Right cardiac atrium (tissue), 5 donors: ENCODE measurements at regions not wholly inside any gene's neighbourhood (a gene's known extent, or its start where the extent isn't known, plus 50 kb on each side); places are given as distances from the start of the nearest gene placed in this dataset.
"Not testable (repeated sequence)": the region's sequence is repeated elsewhere in the genome, so short reads cannot be mapped to it uniquely, and the experiment has no call there.

Source experiments
- ATAC-seq, 2 donors: fragments of 200-7000 bp; cut with Tn5 transposase; one replicate each; pipeline versions ENCODE4 v1.8.0 to v1.9.1; 2020; ENCODE audit warnings: moderate library complexity in 2 of 2, mild to moderate bottlenecking in 1 of 2
- DNase-seq, 3 donors: peaks; one replicate each; pipeline ENCODE4 v3.0.0-alpha.2; 2020
- H3K27ac ChIP-seq: one replicate; pipeline ENCODE4 v1.5.1; 2013; ENCODE audit warnings: mild to moderate bottlenecking, low read length, control low read depth, moderate library complexity
- H3K27me3 ChIP-seq: one replicate; pipeline ENCODE4 v1.6.1; 2013; ENCODE audit not compliant: control insufficient read depth, insufficient read depth
- H3K4me1 ChIP-seq: one replicate; pipeline ENCODE4 v1.6.1; 2013; ENCODE audit warnings: low read length; ENCODE audit not compliant: control insufficient read depth, insufficient read depth
- H3K4me3 ChIP-seq: one replicate; pipeline ENCODE4 v1.5.1; 2013; ENCODE audit warnings: low read length, control low read depth
- H3K9me3 ChIP-seq: one replicate; pipeline ENCODE4 v1.6.1; 2013; ENCODE audit warnings: low read length; ENCODE audit not compliant: control insufficient read depth
- WGBS: extraction: QIAGEN DNeasy Blood & Tissue Kit; methylation state at CpG from one replicate; pipeline ENCODE4 v1.1.7; 2013; 5-methylcytosine and 5-hydroxymethylcytosine counted together
- intact Hi-C, 4 donors: fragments of 100-400 bp; cut with DNase I; formaldehyde crosslinking; loops; one replicate each; pipeline versions ENCODE4 v1.11.0 to v1.14.0; 2022 to 2023
- donor health status: healthy with polysubstance abuse.
- donor health status: DM: no; HTN: yes; CAD: no.
- donor health status: DM: no; HTN: no; CAD: no.
- donor health status: DM: no; HTN: yes; CAD: no; lungs with severe emphysema.
- donor health status: DM: yes; HTN: yes; CAD: no.

DNA sequence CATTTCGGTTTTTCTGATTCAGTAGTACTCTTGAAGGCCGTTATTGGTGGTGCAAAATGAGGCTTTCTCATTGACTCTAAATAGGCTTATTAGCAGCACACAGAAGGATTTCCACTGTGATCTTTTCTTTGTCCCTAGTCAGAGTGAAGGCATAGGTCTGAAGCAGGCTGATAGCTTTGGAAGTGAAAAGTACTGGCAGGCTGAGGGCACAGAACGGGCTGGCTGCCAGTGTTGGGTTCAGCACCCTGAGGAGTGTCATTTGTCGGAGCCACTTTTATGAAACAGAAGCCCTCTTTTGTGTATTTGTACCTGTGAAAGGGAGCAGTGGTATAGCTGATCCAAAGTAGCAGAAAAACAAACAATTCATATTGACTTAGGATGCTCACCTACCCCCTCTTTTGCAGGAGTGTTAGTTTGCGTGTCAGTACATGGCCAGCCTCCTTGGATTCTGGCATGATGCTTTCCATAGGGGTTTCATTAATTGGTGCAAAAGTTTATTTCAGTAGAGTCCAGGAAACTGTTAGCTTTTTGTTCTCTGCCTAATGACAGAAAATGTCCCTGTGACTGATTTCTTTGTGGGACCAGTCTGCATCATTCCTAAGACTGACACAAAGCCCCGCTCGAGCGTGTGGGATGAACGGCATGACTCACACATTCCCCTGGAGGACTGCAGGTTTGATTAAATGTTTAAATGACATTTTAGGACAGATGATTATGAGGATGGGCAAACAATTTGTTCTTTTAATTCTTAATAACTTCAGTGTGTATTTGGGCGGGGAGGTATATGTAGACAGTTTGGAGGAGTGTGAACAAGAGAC is 239.1 kb upstream of the VKORC1L1 start:
- DNase-seq, H3K27ac ChIP-seq, H3K4me1 ChIP-seq, H3K27me3 ChIP-seq, H3K4me3 ChIP-seq, intact Hi-C loops, ATAC-seq, H3K9me3 ChIP-seq: not testable (repeated sequence)
- WGBS = no CpG with 5 or more reads among the region's 10 CpGs

DNA sequence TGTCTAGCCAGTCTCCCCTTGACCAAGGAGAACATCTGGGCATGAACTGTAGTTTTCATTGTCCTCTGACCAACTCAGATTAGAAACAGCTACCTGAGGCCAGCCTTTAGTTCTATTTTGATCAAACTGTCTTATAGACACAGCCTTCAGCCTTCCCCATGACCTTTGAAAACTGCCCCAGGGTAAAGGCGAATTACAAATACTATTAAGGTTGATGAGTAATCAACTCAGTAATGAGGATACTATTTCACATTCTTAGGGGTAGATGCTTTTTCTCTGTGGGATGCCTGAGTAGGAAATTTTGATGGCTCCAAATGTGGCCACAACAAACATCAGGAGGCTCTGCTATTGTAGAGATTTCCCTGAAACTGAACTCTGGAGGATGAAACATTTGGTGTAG is 234.0 kb upstream of the VKORC1L1 start:
- H3K9me3 ChIP-seq, H3K27ac ChIP-seq, DNase-seq, intact Hi-C loops, H3K27me3 ChIP-seq, ATAC-seq, H3K4me3 ChIP-seq, H3K4me1 ChIP-seq: not testable (repeated sequence)
- no CpG with 5 or more reads among the region's 1 CpG for WGBS

DNA sequence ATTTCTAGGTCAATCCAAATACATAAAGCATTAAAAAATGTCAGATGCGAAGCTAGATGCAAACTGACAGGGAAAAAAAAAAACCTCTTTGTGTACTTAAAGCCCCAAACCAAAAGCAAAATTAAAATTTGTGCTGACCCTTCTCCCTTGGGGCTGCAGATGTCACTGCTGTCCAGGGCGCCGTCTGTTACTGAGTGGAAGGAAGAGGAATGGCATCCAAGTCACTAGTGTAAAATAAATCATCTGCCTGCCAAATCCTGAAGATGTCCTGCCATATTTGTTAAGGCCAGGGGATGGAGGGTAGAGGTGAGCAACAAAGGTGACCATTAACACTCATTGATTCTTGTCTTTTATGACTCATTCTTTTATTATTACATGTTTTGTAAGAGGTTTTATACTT is 233.2 kb upstream of the VKORC1L1 start:
- ATAC-seq, H3K4me3 ChIP-seq, H3K9me3 ChIP-seq, H3K27me3 ChIP-seq, H3K27ac ChIP-seq, DNase-seq, intact Hi-C loops, H3K4me1 ChIP-seq: not testable (repeated sequence)
- no CpG with 5 or more reads among the region's 3 CpGs for WGBS

GRCh38 chr7:65643498-65643897 is 229.4 kb upstream of the VKORC1L1 start:
- ATAC-seq, H3K4me1 ChIP-seq, DNase-seq, H3K9me3 ChIP-seq, H3K4me3 ChIP-seq, H3K27ac ChIP-seq, H3K27me3 ChIP-seq, intact Hi-C loops: not testable (repeated sequence)
- no CpG with 5 or more reads among the region's 5 CpGs for WGBS

DNA sequence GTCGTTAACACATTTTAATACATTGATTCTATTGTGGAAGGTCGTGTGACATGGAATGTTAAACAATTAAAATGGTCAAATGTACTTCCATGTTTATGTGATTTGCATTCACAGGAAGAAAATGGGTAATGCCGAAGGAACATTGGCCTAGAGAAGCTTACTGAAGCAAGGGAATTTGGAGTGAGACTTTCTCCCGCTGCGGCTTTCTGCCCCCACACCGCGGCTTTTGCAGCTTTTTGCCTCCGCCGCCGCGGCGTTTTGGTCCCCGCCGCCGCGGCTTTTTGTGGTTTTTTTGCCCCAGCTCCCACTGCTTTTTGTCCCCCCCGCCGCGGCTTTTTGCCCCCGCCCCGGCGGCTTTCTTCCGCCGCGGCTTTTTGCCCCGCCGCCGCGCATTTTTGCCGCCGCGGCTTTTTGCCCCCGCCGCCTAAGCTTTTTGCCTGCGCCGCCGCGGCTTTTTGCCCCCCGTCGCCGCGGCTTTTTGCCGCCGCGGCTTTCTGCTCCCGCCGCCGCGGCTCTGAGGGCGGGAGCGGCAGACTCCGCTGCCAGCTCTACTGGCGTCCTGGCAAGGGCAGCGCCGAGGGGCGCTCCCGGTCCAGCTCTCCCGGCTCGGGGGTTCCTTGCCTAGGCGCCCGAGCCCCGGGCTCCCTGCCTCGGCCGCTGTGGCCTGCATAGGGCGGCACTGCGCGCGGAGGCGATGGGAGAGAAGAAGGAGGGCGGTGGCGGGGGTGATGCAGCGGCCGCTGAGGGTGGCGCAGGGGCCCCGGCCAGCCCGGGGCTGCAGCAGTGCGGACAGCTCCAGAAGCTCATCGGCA is 225.5 kb upstream of the VKORC1L1 start:
- peak in 1 of 2 donors; percentile 29 for ATAC-seq
- intact Hi-C loops = not testable (repeated sequence)

GRCh38 chr7:65651174-65651573 is 221.7 kb upstream of the VKORC1L1 start:
- intact Hi-C loops, H3K27ac ChIP-seq, H3K4me1 ChIP-seq, ATAC-seq, H3K27me3 ChIP-seq, H3K9me3 ChIP-seq, DNase-seq, H3K4me3 ChIP-seq: not testable (repeated sequence)
- WGBS = 88% methylated on average over 2 of the region's 2 CpGs

More for the DNA sequence above, 225.5 kb upstream of the VKORC1L1 start:
- H3K4me3 ChIP-seq, H3K27me3 ChIP-seq, H3K4me1 ChIP-seq, H3K27ac ChIP-seq, DNase-seq, H3K9me3 ChIP-seq: not testable (repeated sequence)
- WGBS = no CpG with 5 or more reads among the region's 78 CpGs

- H3K9me3 ChIP-seq, ATAC-seq, H3K27me3 ChIP-seq, H3K27ac ChIP-seq, intact Hi-C loops, H3K4me1 ChIP-seq, H3K4me3 ChIP-seq, DNase-seq: not testable (repeated sequence)
Measured at GRCh38 chr7:65651826-65652592, 220.9 kb upstream of the VKORC1L1 start.

DNA sequence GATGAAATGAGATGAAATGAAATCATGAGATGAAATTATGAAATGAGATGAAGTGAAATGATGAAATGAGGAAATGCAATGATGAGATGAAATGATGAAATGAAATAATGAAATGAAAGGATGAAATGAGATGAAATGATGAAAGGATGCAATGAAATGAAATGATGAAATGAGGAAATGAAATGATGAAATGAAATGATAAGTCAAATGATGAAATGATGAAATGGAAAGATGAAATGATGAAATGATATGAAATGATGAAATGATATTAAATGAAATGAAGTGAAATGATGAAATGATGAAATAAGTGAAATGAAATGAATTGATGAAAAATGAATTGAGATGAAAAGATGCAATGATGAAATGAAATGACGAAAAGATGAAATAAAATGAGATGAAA is 220.2 kb upstream of the VKORC1L1 start:
- H3K27ac ChIP-seq, intact Hi-C loops, DNase-seq, H3K4me1 ChIP-seq, ATAC-seq, H3K27me3 ChIP-seq, H3K9me3 ChIP-seq, H3K4me3 ChIP-seq: not testable (repeated sequence)
- no CpG with 5 or more reads among the region's 1 CpG for WGBS

DNA sequence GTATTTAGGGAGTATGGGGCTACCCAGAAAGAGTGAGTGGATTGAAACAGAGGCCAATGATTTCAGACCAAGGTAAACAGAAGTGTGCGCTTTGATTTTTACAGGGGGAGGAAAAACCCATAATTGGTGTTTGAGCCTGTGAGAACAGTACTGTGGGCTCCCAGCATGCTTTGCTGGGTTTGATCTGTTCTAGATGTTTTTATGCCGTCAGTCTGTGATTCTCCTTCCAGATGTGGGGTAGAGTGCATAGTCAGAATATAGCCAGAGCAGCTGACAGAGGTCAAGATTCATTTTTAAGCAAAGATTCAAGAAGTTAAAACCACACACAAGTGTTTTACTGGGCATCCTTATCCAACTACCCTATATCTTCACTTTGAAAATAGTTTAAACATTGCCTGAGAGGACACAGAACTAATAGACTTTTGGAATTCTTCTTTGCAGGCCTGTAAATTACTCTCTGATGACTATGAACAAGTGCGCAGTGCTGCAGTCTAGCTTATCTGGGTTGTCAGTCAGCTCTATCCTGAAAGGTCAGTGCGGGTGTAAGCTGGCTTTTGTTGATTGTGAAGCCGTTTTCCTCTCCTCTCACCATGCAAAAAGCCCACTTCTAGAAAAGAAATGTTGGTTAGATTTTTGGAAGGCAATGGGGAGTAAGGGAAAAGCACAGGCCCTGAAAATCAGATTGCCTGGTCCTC is 216.2 kb upstream of the VKORC1L1 start:
- H3K27me3 ChIP-seq, H3K4me1 ChIP-seq, DNase-seq, intact Hi-C loops, H3K9me3 ChIP-seq, H3K27ac ChIP-seq, H3K4me3 ChIP-seq: not testable (repeated sequence)
- peak in 1 of 2 donors; percentile 56 for ATAC-seq
- WGBS = no CpG with 5 or more reads among the region's 5 CpGs

DNA sequence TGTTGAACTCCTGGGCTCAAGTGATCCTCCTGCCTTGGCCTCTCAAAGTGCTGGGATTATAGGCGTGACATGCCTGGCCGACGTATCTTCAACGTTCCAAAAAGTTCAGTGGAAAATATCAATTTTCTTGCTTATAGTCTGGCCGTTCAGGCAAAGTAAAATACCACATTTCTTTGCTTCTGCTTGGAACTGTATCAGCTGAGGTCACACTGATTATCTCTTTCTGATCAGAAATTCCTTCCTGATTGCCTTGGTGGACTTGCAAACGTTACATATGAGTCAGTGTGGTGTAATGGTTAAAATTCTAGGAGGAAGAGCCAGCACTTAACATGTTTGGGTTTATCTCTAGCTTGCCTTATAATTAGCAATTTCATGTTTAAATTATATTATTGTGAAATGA is 189.5 kb upstream of the VKORC1L1 start:
- DNase-seq, H3K4me1 ChIP-seq, H3K27me3 ChIP-seq, intact Hi-C loops, H3K27ac ChIP-seq, H3K4me3 ChIP-seq, ATAC-seq, H3K9me3 ChIP-seq: not testable (repeated sequence)
- 72% methylated on average over 6 of the region's 6 CpGs for WGBS
